ENCODE measurements at regions not wholly inside any gene's neighbourhood (a gene's known extent, or its start where the extent isn't known, plus 50 kb on each side); places are given as distances from the start of the nearest gene placed in this dataset.

- no peak for DNase-seq
Measured at GRCh38 chr4:20612313-20612712, 87.9 kb upstream of the PACRGL start.

- no peak for DNase-seq
Measured at GRCh38 chr4:20614816-20615215, 85.4 kb upstream of the PACRGL start.

GRCh38 chr4:20615486-20616260, 84.6 kb upstream of the PACRGL start:
- DNase-seq = peak; percentile 24

GRCh38 chr4:20616313-20616712, 83.9 kb upstream of the PACRGL start:
- no peak for DNase-seq

- no peak for DNase-seq
Measured at GRCh38 chr4:20616848-20617247, 83.4 kb upstream of the PACRGL start.

GRCh38 chr4:20617678-20618396, 82.4 kb upstream of the PACRGL start:
- DNase-seq = peak; percentile 69

GRCh38 chr4:20618731-20619130, 81.5 kb upstream of the PACRGL start:
- DNase-seq = no peak

GRCh38 chr4:20621476-20621875, 78.8 kb upstream of the PACRGL start:
- no peak for DNase-seq

GRCh38 chr4:20622701-20623100, 77.6 kb upstream of the PACRGL start:
- no peak for DNase-seq

- DNase-seq = no peak
Measured at GRCh38 chr4:20623939-20624338, 76.3 kb upstream of the PACRGL start.

- no peak for DNase-seq
Measured at GRCh38 chr4:20624793-20625374, 75.4 kb upstream of the PACRGL start.

GRCh38 chr4:20625426-20625825, 74.8 kb upstream of the PACRGL start:
- no peak for DNase-seq

- DNase-seq = no peak
Measured at GRCh38 chr4:20626326-20627005, 73.8 kb upstream of the PACRGL start.

GRCh38 chr4:20627866-20628265, 72.4 kb upstream of the PACRGL start:
- DNase-seq = no peak

GRCh38 chr4:20629186-20630106, 70.8 kb upstream of the PACRGL start:
- no peak for DNase-seq

- DNase-seq = no peak
Measured at GRCh38 chr4:20638825-20639224, 61.4 kb upstream of the PACRGL start.

- no peak for DNase-seq
Measured at GRCh38 chr4:20639346-20639745, 60.9 kb upstream of the PACRGL start.

GRCh38 chr4:20640989-20641388, 59.3 kb upstream of the PACRGL start:
- no peak for DNase-seq

GRCh38 chr4:20641976-20642375, 58.3 kb upstream of the PACRGL start:
- DNase-seq = no peak

- DNase-seq = no peak
Measured at GRCh38 chr4:20643631-20644030, 56.6 kb upstream of the PACRGL start.

- DNase-seq = no peak
Measured at GRCh38 chr4:20645236-20645635, 55.0 kb upstream of the PACRGL start.

- DNase-seq = no peak
Measured at GRCh38 chr4:20646287-20646686, 54.0 kb upstream of the PACRGL start.
